H1 (cell line): ENCODE measurements at regions not wholly inside any gene's neighbourhood (a gene's known extent, or its start where the extent isn't known, plus 50 kb on each side); places are given as distances from the start of the nearest gene placed in this dataset.

Experiments used
- CTCF ChIA-PET: fragments of 300-600 bp; sonication (Branson Sonifier 250); formaldehyde crosslinking; loops from one replicate; lab custom pipeline; 2021; ENCODE audit not compliant: partially characterized antibody; lab: Charles Lee
- POLR2A ChIA-PET: fragments of 300-600 bp; sonication (Branson Sonifier 250); formaldehyde crosslinking; loops from one replicate; lab custom pipeline; 2021; ENCODE audit warnings: inconsistent platforms; ENCODE audit not compliant: partially characterized antibody; lab: Charles Lee
- DNase-seq, 2 experiments: peaks; one replicate each; pipeline versions ENCODE4 v3.0.0 to v3.0.0-alpha.2; 2010 to 2022; ENCODE audit warnings: low spot score in 2 of 2, low read depth in 1 of 2, mixed read lengths in 1 of 2
- FAIRE-seq: peaks from 2 replicates; lab custom pipeline; 2011; peaks lifted over from hg19 to GRCh38; lab: Jason Lieb, UNC
- H2AFZ ChIP-seq: 2 replicates; pipeline ENCODE4 v1.8.1; 2012; ENCODE audit warnings: low read length, inconsistent platforms
- H2AK5ac ChIP-seq: 2 replicates; pipeline ENCODE4 v1.6.1; 2013; ENCODE audit warnings: low read depth, low read length
- H2BK120ac ChIP-seq: replicated peaks from 2 replicates; pipeline ENCODE3; 2013; ENCODE audit warnings: low read depth, low read length, inconsistent platforms
- H2BK12ac ChIP-seq: 2 replicates; pipeline ENCODE4 v1.6.1; 2013; ENCODE audit warnings: low read depth, low read length
- H2BK15ac ChIP-seq: 2 replicates; pipeline ENCODE4 v1.6.1; 2013; ENCODE audit warnings: low read length
- H2BK20ac ChIP-seq: 2 replicates; pipeline ENCODE4 v1.6.1; 2013; ENCODE audit warnings: low read length
- H2BK5ac ChIP-seq: 2 replicates; pipeline ENCODE4 v1.6.1; 2013; ENCODE audit warnings: low read depth, low read length
- H3K14ac ChIP-seq: 2 replicates; pipeline ENCODE4 v1.6.1; 2013; ENCODE audit warnings: inconsistent platforms; ENCODE audit not compliant: insufficient read length
- H3K18ac ChIP-seq: 2 replicates; pipeline ENCODE4 v1.6.1; 2013; ENCODE audit warnings: low read length; ENCODE audit errors: extremely low read depth
- H3K23ac ChIP-seq: 2 replicates; pipeline ENCODE4 v1.6.1; 2013; ENCODE audit warnings: inconsistent platforms; ENCODE audit not compliant: insufficient read length
- H3K23me2 ChIP-seq: 2 replicates; pipeline ENCODE4 v1.6.1; 2013; ENCODE audit warnings: low read depth, low read length
- H3K27ac ChIP-seq: 2 replicates; pipeline ENCODE4 v1.6.1; 2011; ENCODE audit warnings: low read depth, low read length, inconsistent platforms
- H3K27me3 ChIP-seq, 4 experiments: replicated peaks in 1 of 4; 1 replicate in 1 of 4; 2 replicates in 3 of 4; pipeline versions ENCODE4 v1.6.1 to v1.8.1; 2011 to 2013; ENCODE audit warnings: low read length in 3 of 4, mild to moderate bottlenecking in 3 of 4, inconsistent platforms in 2 of 4, mixed read lengths in 2 of 4, moderate library complexity in 1 of 4; ENCODE audit not compliant: control insufficient read depth in 3 of 4, insufficient read depth in 3 of 4; ENCODE audit errors: extremely low read depth in 1 of 4
- H3K36me3 ChIP-seq, 4 experiments: 2 replicates each; pipeline versions ENCODE4 v1.6.1 to v1.8.1; 2011 to 2013; ENCODE audit warnings: mild to moderate bottlenecking in 4 of 4, low read length in 3 of 4, moderate library complexity in 2 of 4, control low read depth in 1 of 4, inconsistent platforms in 1 of 4; ENCODE audit not compliant: insufficient read depth in 4 of 4, control insufficient read depth in 2 of 4
- H3K4ac ChIP-seq: replicated peaks from 2 replicates; pipeline ENCODE3; 2013; ENCODE audit warnings: low read length, low read depth, mixed read lengths, inconsistent platforms; ENCODE audit not compliant: insufficient read length
- H3K4me1 ChIP-seq, 4 experiments: replicated peaks in 1 of 4; 1 replicate in 1 of 4; 2 replicates in 3 of 4; pipeline versions ENCODE4 v1.6.1 to v1.8.1; 2011 to 2013; ENCODE audit warnings: low read length in 3 of 4, inconsistent platforms in 2 of 4, mixed read lengths in 1 of 4; ENCODE audit not compliant: insufficient read depth in 4 of 4, control insufficient read depth in 3 of 4
- H3K4me2 ChIP-seq, 2 experiments: 2 replicates each; pipeline versions ENCODE4 v1.6.1 to v1.8.1; 2011 to 2013; ENCODE audit warnings: low read depth in 2 of 2, low read length in 2 of 2, control low read depth in 1 of 2, inconsistent platforms in 1 of 2, mild to moderate bottlenecking in 1 of 2; ENCODE audit not compliant: insufficient read depth in 1 of 2
- H3K4me3 ChIP-seq, 4 experiments: fragments of 200-600, 300-600 bp in 1 of 4; sonication (generic), shearing (Covaris generic), sonication (Bioruptor Twin) in 1 of 4; 2 replicates each; pipeline versions ENCODE4 v1.5.1 to v1.8.1; 2011 to 2016; ENCODE audit warnings: low read length in 4 of 4, low read depth in 3 of 4, control low read depth in 2 of 4, inconsistent platforms in 2 of 4, mild to moderate bottlenecking in 2 of 4, mixed read lengths in 1 of 4, moderate library complexity in 1 of 4; ENCODE audit not compliant: insufficient read depth in 2 of 4; ENCODE audit errors: extremely low read depth in 1 of 4
- H3K56ac ChIP-seq: replicated peaks from 2 replicates; pipeline ENCODE3; 2013; ENCODE audit warnings: low read depth, mild to moderate bottlenecking, mixed read lengths, low read length, inconsistent platforms; ENCODE audit not compliant: insufficient read length
- H3K79me1 ChIP-seq: 2 replicates; pipeline ENCODE4 v1.6.1; 2013; ENCODE audit warnings: low read depth, low read length, control low read depth
- H3K79me2 ChIP-seq, 2 experiments: 2 replicates each; pipeline versions ENCODE4 v1.6.1 to v1.8.1; 2012 to 2013; ENCODE audit warnings: low read length in 2 of 2, mild to moderate bottlenecking in 2 of 2, inconsistent platforms in 1 of 2; ENCODE audit not compliant: insufficient read depth in 2 of 2, control insufficient read depth in 1 of 2
- H3K9ac ChIP-seq, 4 experiments: replicated peaks in 1 of 4; 1 replicate in 1 of 4; 2 replicates in 3 of 4; pipeline versions ENCODE4 v1.6.1 to v1.8.1; 2011 to 2013; ENCODE audit warnings: low read depth in 3 of 4, low read length in 3 of 4, control low read depth in 2 of 4, mild to moderate bottlenecking in 2 of 4, moderate library complexity in 2 of 4, inconsistent platforms in 1 of 4; ENCODE audit errors: extremely low read depth in 1 of 4
- H3K9me3 ChIP-seq, 2 experiments: 2 replicates each; pipeline versions ENCODE4 v1.6.1 to v1.8.1; 2012 to 2013; ENCODE audit warnings: mild to moderate bottlenecking in 2 of 2, moderate library complexity in 2 of 2, control low read depth in 1 of 2, inconsistent platforms in 1 of 2, low read depth in 1 of 2, low read length in 1 of 2, mixed read lengths in 1 of 2; ENCODE audit not compliant: insufficient read depth in 2 of 2
- H4K20me1 ChIP-seq, 2 experiments: replicated peaks in 1 of 2; 2 replicates each; pipeline versions ENCODE3 to v1.8.1; 2011 to 2013; ENCODE audit warnings: inconsistent platforms in 2 of 2, low read length in 2 of 2, mild to moderate bottlenecking in 1 of 2; ENCODE audit not compliant: insufficient read depth in 2 of 2, control insufficient read depth in 1 of 2
- H4K5ac ChIP-seq: 2 replicates; pipeline ENCODE4 v1.6.1; 2013; ENCODE audit warnings: low read length, low read depth, mixed read lengths, inconsistent platforms; ENCODE audit not compliant: insufficient read length
- H4K8ac ChIP-seq: 2 replicates; pipeline ENCODE4 v1.8.0; 2013; ENCODE audit warnings: mild to moderate bottlenecking, moderate library complexity, low read length, inconsistent platforms; ENCODE audit not compliant: insufficient read depth; ENCODE audit errors: extremely low read depth
- H4K91ac ChIP-seq: replicated peaks from 2 replicates; pipeline ENCODE3; 2013; ENCODE audit warnings: low read length, mixed read lengths, inconsistent platforms; ENCODE audit not compliant: insufficient read length
- EZH2 ChIP-seq: fragments of 200-600 bp; sonication (generic); IDR thresholded peaks from 2 replicates; pipeline ENCODE4 v1.7.1; 2012; ENCODE audit warnings: low read depth, mild to moderate bottlenecking, moderate library complexity, low read length, inconsistent platforms; ENCODE audit not compliant: severe bottlenecking
- FOSL1 ChIP-seq: IDR thresholded peaks from 2 replicates; pipeline ENCODE4 v1.6.1; 2011; ENCODE audit warnings: mild to moderate bottlenecking, low read depth, low read length, moderate library complexity; ENCODE audit not compliant: insufficient read depth
- KDM5A ChIP-seq: fragments of 200-600 bp; IDR thresholded peaks from 2 replicates; pipeline ENCODE4 v1.7.1; 2012; ENCODE audit warnings: mild to moderate bottlenecking, low read length, inconsistent platforms, mixed read lengths
- RAD21 ChIP-seq, 2 experiments: IDR thresholded peaks in 1 of 2; conservative IDR thresholded peaks in 1 of 2; 2 replicates each; pipeline ENCODE4 v1.6.1; 2011; ENCODE audit warnings: low read depth in 2 of 2, low read length in 2 of 2, improper control_type of control experiment in 1 of 2, inconsistent platforms in 1 of 2, mild to moderate bottlenecking in 1 of 2, moderate library complexity in 1 of 2
- RFX5 ChIP-seq: IDR thresholded peaks from 2 replicates; pipeline ENCODE4 v1.6.1; 2011; ENCODE audit warnings: low read depth, low read length, improper control_type of control experiment, borderline replicate concordance
- SAP30 ChIP-seq: fragments of 300-600 bp; sonication (generic); IDR thresholded peaks from 2 replicates; pipeline ENCODE4 v1.7.1; 2012; ENCODE audit warnings: low read length, moderate library complexity, mild to moderate bottlenecking, inconsistent platforms; ENCODE audit not compliant: insufficient read depth, insufficient replicate concordance
- WGBS, 2 experiments: shearing (Covaris generic) in 1 of 2; methylation state at CpG; one replicate each; pipeline versions ENCODE4 v1.1.6 to v1.1.7; 2013 to 2015; ENCODE audit warnings: low lambda C conversion rate in 2 of 2, mixed read lengths in 2 of 2, inconsistent platforms in 1 of 2, low coverage in 1 of 2, missing lambda C conversion rate in 1 of 2; ENCODE audit not compliant: insufficient replicate concordance in 2 of 2, insufficient coverage in 1 of 2, insufficient read length in 1 of 2; ENCODE audit errors: extremely low coverage in 1 of 2, missing lambda C conversion rate in 1 of 2; 5-methylcytosine and 5-hydroxymethylcytosine counted together
- TF ChIP-seq, protein P1 (sequence below): IDR thresholded peaks from 2 replicates; pipeline ENCODE4 v1.6.1; 2011; ENCODE audit warnings: low read depth, mild to moderate bottlenecking, low read length; ENCODE audit not compliant: insufficient read depth
- TF ChIP-seq, protein P2 (sequence below): IDR thresholded peaks from 2 replicates; pipeline ENCODE4 v1.6.1; 2011; ENCODE audit warnings: low read length, improper control_type of control experiment
- TF ChIP-seq, protein P3 (sequence below): IDR thresholded peaks from 2 replicates; pipeline ENCODE4 v1.6.1; 2012; ENCODE audit warnings: low read length, inconsistent platforms

DNA sequence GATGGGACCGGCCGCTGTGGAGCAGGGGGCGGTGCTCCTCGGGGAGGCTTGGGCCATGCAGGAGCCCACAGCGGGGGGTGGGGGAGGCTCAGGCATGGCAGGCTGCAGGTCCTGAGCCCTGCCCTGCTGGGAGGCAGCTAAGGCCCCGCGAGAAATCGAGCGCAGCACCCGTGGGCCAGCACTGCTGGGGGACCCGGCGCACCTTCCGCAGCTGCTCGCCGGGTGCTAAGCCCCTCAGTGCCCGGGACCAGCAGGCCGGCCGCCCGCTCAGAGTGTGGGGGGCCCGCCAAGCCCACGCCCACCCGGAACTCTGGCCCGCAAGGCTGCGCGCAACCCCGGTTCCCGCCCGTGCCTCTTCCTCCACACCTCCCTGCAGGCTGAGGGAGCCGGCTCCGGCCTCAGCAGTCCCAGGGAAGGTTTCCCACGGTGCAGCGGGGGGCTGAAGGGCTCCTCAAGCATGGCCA is 131.5 kb downstream of the SNX18 start:
- no peak overlapping the region for H3K14ac ChIP-seq
- peaks cover 0 to 5% of the 10 kb centered on the region in 2 experiments; a peak in 1 of 4 replicates for H3K9me3 ChIP-seq
- no peak overlapping the region for H2AFZ ChIP-seq
- no peaks in the 10 kb centered on the region for H3K36me3 ChIP-seq
- H4K5ac ChIP-seq, result no peak overlapping the region
- H4K20me1 ChIP-seq, result no peaks in the 10 kb centered on the region
- H2BK5ac ChIP-seq, result no peak overlapping the region
- H3K56ac ChIP-seq, result no peak overlapping the region
- no peaks in the 10 kb centered on the region; a peak in 1 of 4 replicates for H3K79me2 ChIP-seq
- no peak overlapping the region for H3K18ac ChIP-seq
- 93% methylated on average over 17 of the region's 32 CpGs; no CpG with 5 or more reads in 1 of the 2 experiments for WGBS, 2 experiments
- no peak overlapping the region for H3K23ac ChIP-seq
- DNase-seq (no peak), FAIRE-seq (no peak)
- H3K27me3 ChIP-seq, result no peaks in the 10 kb centered on the region
- ChIA-PET POLR2A (no interaction called here), CTCF (interaction anchor here (0.6 to 1.7 kb wide), 6 partner anchors 8 to 196 kb away, joined by 3 to 5 read pairs (median 3); no protein-coding TSS in a partner anchor)
- no peaks in the 10 kb centered on the region for H3K79me1 ChIP-seq
- no peak overlapping the region for H3K4me2 ChIP-seq
- no peak overlapping the region for H2BK15ac ChIP-seq
- peaks cover 0 to 4% (median 2%) of the 10 kb centered on the region in 4 experiments; a peak in 3 of 7 replicates for H3K4me1 ChIP-seq
- H4K8ac ChIP-seq, result peak overlapping the region; percentile 20; the same call in 1 of the 2 replicates
- no peak overlapping the region for H2BK12ac ChIP-seq
- H2AK5ac ChIP-seq, result no peak overlapping the region
- H2BK120ac ChIP-seq, result no peak overlapping the region
- no peak overlapping the region for H3K4me3 ChIP-seq
- H3K4ac ChIP-seq, result no peak overlapping the region
- H4K91ac ChIP-seq, result no peak overlapping the region
- no peak overlapping the region for H2BK20ac ChIP-seq
- H3K23me2 ChIP-seq, result no peaks in the 10 kb centered on the region
- no peak overlapping the region for H3K27ac ChIP-seq
- H3K9ac ChIP-seq, result no peak overlapping the region
- no peak for TF ChIP-seq KDM5A
- TF ChIP-seq RFX5, result no peak
- TF ChIP-seq FOSL1, result no peak
- TF ChIP-seq, protein P1, sequence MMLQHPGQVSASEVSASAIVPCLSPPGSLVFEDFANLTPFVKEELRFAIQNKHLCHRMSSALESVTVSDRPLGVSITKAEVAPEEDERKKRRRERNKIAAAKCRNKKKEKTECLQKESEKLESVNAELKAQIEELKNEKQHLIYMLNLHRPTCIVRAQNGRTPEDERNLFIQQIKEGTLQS, result no peak
- no peak for TF ChIP-seq SAP30
- TF ChIP-seq, protein P2, sequence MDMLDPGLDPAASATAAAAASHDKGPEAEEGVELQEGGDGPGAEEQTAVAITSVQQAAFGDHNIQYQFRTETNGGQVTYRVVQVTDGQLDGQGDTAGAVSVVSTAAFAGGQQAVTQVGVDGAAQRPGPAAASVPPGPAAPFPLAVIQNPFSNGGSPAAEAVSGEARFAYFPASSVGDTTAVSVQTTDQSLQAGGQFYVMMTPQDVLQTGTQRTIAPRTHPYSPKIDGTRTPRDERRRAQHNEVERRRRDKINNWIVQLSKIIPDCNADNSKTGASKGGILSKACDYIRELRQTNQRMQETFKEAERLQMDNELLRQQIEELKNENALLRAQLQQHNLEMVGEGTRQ, result no peak
- TF ChIP-seq RAD21 (IDR thresholded peaks at IDR 0.05 in 1 of 2, conservative IDR thresholded peaks at IDR 0.05 in 1 of 2; ENCODE audit: low read depth in 2 of 2, low read length in 2 of 2), result no peak
- TF ChIP-seq, protein P3, sequence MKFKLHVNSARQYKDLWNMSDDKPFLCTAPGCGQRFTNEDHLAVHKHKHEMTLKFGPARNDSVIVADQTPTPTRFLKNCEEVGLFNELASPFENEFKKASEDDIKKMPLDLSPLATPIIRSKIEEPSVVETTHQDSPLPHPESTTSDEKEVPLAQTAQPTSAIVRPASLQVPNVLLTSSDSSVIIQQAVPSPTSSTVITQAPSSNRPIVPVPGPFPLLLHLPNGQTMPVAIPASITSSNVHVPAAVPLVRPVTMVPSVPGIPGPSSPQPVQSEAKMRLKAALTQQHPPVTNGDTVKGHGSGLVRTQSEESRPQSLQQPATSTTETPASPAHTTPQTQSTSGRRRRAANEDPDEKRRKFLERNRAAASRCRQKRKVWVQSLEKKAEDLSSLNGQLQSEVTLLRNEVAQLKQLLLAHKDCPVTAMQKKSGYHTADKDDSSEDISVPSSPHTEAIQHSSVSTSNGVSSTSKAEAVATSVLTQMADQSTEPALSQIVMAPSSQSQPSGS, result no peak
- no peak for TF ChIP-seq EZH2
